HepG2 (cell line): ENCODE measurements at regions not wholly inside any gene's neighbourhood (a gene's known extent, or its start where the extent isn't known, plus 50 kb on each side); places are given as distances from the start of the nearest gene placed in this dataset.

ENCODE experiments used
- ADNP ChIP-seq: sonication (generic); formaldehyde crosslinking; IDR thresholded peaks from 2 replicates; pipeline ENCODE4 v1.4.0; 2020; ENCODE audit warnings: missing genetic modification reagents
- ARID2 ChIP-seq: sonication (generic); formaldehyde crosslinking; IDR thresholded peaks from 2 replicates; pipeline ENCODE4 v1.8.1; 2022; ENCODE audit warnings: mild to moderate bottlenecking, missing genetic modification reagents, borderline replicate concordance
- ARID4A ChIP-seq: sonication (generic); formaldehyde crosslinking; IDR thresholded peaks from 2 replicates; pipeline ENCODE4 v1.5.0; 2020; ENCODE audit warnings: mild to moderate bottlenecking, missing genetic modification reagents, borderline replicate concordance
- ATF3 ChIP-seq: sonication (generic); formaldehyde crosslinking; IDR thresholded peaks from 2 replicates; pipeline ENCODE4 v1.4.0; 2020; ENCODE audit warnings: missing genetic modification reagents
- CAMTA2 ChIP-seq: sonication (generic); formaldehyde crosslinking; IDR thresholded peaks from 2 replicates; pipeline ENCODE4 v1.4.0; 2020; ENCODE audit warnings: mild to moderate bottlenecking, missing genetic modification reagents, borderline replicate concordance
- IRF2 ChIP-seq: IDR thresholded peaks from 2 replicates; pipeline ENCODE4 v1.6.1; 2018; ENCODE audit warnings: missing genetic modification reagents, missing compliant biosample characterization
- ISX ChIP-seq: sonication (generic); formaldehyde crosslinking; conservative IDR thresholded peaks from 2 replicates; pipeline ENCODE4 v1.5.0; 2020; ENCODE audit warnings: missing genetic modification reagents
- MIXL1 ChIP-seq: IDR thresholded peaks from 2 replicates; pipeline ENCODE4 v1.6.1; 2016
- NR2F1 ChIP-seq, 2 experiments: fragments of 450-650 bp in 1 of 2; formaldehyde crosslinking in 1 of 2; IDR thresholded peaks; 2 replicates each; pipeline versions ENCODE4 v1.5.0 to v1.6.1; 2016 to 2020; ENCODE audit warnings: mild to moderate bottlenecking in 1 of 2, missing compliant biosample characterization in 1 of 2, missing genetic modification reagents in 1 of 2, moderate library complexity in 1 of 2
- PPARG ChIP-seq: conservative IDR thresholded peaks from 2 replicates; pipeline ENCODE4 v1.6.1; 2016; ENCODE audit warnings: missing biosample characterization, missing genetic modification reagents
- RAD51 ChIP-seq: fragments of 450-650 bp; IDR thresholded peaks from 2 replicates; pipeline ENCODE4 v1.6.1; 2016; ENCODE audit warnings: borderline replicate concordance
- ZHX2 ChIP-seq, 2 experiments: sonication (generic) in 1 of 2; formaldehyde crosslinking in 1 of 2; IDR thresholded peaks; 2 replicates each; pipeline versions ENCODE4 v1.6.1 to v1.9.0; 2014 to 2022; ENCODE audit warnings: antibody characterized with exemption in 1 of 2, borderline replicate concordance in 1 of 2, inconsistent platforms in 1 of 2, low read depth in 1 of 2, missing genetic modification reagents in 1 of 2
- ZNF124 ChIP-seq: sonication (generic); formaldehyde crosslinking; IDR thresholded peaks from 2 replicates; pipeline ENCODE4 v1.4.0; 2020; ENCODE audit warnings: missing genetic modification reagents
- ZNF296 ChIP-seq: sonication (generic); formaldehyde crosslinking; conservative IDR thresholded peaks from 2 replicates; pipeline ENCODE4 v1.5.0; 2020; ENCODE audit warnings: mild to moderate bottlenecking, missing genetic modification reagents
- ZNF431 ChIP-seq: sonication (generic); formaldehyde crosslinking; IDR thresholded peaks from 2 replicates; pipeline ENCODE4 v1.9.0; 2022; ENCODE audit warnings: missing genetic modification reagents, low read depth, mild to moderate bottlenecking, borderline replicate concordance
- ZNF512 ChIP-seq: sonication (generic); formaldehyde crosslinking; IDR thresholded peaks from 2 replicates; pipeline ENCODE4 v1.4.0; 2020; ENCODE audit warnings: mild to moderate bottlenecking, missing genetic modification reagents
- ZNF598 ChIP-seq: sonication (generic); formaldehyde crosslinking; IDR thresholded peaks from 2 replicates; pipeline ENCODE4 v1.5.1; 2020; ENCODE audit warnings: mild to moderate bottlenecking, missing genetic modification reagents, borderline replicate concordance
- ZNF713 ChIP-seq: sonication (generic); formaldehyde crosslinking; IDR thresholded peaks from 2 replicates; pipeline ENCODE4 v1.4.0; 2020; ENCODE audit warnings: mild to moderate bottlenecking, missing genetic modification reagents

GRCh38 chr6:1228754-1229191 lies 83.1 kb upstream of the FOXQ1 start (continued):
- TF ChIP-seq ZHX2 (IDR thresholded peaks at IDR 0.05; ENCODE audit: low read depth): no peak; the same call in 1 of the 2 replicates
- no peak for TF ChIP-seq ZHX2 (CRISPR knock-in tag; IDR thresholded peaks at IDR 0.05; ENCODE audit: borderline replicate concordance)
- no peak; the same call in 1 of the 2 replicates for TF ChIP-seq PPARG (CRISPR knock-in tag)
- TF ChIP-seq ARID2 (CRISPR knock-in tag): no peak
- TF ChIP-seq ADNP (CRISPR knock-in tag): no peak
- TF ChIP-seq CAMTA2 (CRISPR knock-in tag): no peak
- TF ChIP-seq ZNF124 (CRISPR knock-in tag): peak; percentile 82; the same call in 1 of the 2 replicates
- TF ChIP-seq MIXL1 (CRISPR knock-in tag): no peak
- TF ChIP-seq ZNF296: no peak
- 0 out of 2 replicates have a peak, but pooled peaks have one; percentile 9 for TF ChIP-seq ARID4A (CRISPR knock-in tag)
- TF ChIP-seq ZNF512: no peak
- no peak for TF ChIP-seq ATF3
- no peak for TF ChIP-seq ISX (CRISPR knock-in tag)
- no peak for TF ChIP-seq RAD51
- TF ChIP-seq NR2F1 (CRISPR knock-in tag; IDR thresholded peaks at IDR 0.05): no peak
- TF ChIP-seq IRF2 (CRISPR knock-in tag): no peak
- TF ChIP-seq ZNF598: 0 out of 2 replicates have a peak, but pooled peaks have one; percentile 20
- TF ChIP-seq ZNF431 (CRISPR knock-in tag): peak; percentile 1; the same call in 1 of the 2 replicates
- TF ChIP-seq ZNF713: no peak
